ENCODE measurements at regions not wholly inside any gene's neighbourhood (a gene's known extent, or its start where the extent isn't known, plus 50 kb on each side); places are given as distances from the start of the nearest gene placed in this dataset.
"Not testable (repeated sequence)": the region's sequence is repeated elsewhere in the genome, so short reads cannot be mapped to it uniquely, and the experiment has no call there.

DNA sequence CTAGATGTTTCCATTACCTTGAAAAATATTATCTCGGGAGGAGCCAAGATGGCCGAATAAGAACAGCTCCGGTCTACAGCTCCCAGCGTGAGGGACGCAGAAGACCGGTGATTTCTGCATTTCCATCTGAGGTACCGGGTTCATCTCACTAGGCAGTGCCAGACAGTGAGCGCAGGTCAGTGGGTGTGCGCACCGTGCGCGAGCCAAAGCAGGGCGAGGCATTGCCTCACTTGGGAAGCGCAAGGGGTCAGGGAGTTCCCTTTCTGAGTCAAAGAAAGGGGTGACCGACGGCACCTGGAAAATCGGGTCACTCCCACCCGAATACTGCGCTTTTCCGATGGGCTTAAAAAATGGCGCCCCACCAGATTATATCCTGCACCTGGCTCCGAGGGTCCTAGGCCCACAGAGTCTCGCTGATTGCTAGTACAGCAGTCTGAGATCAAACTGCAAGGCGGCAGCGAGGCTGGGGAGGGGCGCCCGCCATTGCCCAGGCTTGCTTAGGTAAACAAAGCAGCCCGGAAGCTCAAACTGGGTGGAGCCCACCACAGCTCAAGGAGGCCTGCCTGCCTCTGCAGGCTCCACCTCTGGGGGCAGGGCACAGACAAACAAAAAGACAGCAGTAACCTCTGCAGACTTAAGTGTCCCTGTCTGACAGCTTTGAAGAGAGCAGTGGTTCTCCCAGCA, 367.8 kb downstream of the NR2F1-AS1 start:
- DNase-seq, result not testable (repeated sequence)

DNA sequence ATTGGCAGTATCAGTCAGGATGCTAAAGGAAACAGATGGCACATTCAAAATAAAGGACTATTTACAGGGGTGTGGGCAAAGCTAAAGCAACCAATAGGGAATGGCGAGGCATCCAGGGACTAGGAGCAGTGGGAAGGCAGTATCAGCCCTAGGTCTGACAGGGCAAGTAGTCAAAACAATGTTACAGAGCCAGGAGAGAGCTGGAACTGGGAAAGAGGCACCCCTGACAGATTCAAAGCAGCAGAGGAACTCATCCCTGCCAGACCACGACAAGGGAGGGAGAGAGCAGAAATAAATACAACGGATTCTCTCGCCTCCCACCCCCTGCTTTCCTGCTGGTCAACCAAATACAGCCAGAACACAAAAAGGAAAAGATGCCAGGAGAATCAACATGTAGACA, 371.5 kb downstream of the NR2F1-AS1 start:
- no peak for DNase-seq

DNA sequence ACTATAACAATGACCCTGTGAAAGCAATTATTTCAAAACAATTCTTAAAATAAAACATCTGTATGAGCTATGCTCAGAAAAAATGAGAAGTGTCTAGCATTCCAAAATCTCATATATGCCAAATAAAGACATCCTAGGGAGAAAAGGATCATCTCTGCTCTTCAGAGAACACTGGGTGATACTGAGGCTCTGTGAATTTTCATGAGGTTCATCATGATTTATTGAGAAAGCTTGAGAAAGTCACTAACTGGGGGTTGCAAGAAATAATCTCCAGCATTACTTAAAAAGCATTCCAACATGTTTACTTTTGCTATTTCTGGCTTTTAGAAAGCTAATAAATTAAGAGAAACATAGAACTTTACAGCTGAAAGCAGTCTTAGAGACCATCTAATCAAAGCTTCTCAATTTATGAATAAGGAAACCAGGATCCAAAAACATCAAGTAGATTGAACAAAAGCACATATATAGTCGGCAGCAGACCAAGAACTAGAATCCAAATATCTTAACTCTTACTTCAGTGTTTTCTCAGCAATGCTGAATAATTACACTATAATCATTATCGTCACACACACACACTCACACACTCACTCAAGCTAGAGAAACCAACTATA, 372.8 kb downstream of the NR2F1-AS1 start:
- DNase-seq, result no peak

DNA sequence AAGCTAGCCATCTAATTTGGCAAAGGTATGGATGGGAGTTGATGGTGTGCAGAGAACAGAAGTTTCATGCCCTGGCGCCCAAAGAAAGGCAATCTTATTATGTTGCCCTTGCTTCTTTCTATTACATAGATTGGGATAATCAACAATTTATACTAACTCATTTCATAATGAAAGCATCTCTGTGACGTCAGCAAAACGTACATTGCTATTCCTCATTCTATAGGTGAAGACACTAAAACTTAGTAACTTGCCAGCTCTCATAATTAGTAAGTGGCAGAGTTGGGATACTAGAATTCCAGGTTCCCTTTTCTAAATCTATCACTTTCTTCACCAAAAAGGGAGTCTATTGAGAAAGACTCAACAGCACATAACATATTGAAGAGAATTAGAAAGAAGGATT, 374.8 kb downstream of the NR2F1-AS1 start:
- no peak for DNase-seq

DNA sequence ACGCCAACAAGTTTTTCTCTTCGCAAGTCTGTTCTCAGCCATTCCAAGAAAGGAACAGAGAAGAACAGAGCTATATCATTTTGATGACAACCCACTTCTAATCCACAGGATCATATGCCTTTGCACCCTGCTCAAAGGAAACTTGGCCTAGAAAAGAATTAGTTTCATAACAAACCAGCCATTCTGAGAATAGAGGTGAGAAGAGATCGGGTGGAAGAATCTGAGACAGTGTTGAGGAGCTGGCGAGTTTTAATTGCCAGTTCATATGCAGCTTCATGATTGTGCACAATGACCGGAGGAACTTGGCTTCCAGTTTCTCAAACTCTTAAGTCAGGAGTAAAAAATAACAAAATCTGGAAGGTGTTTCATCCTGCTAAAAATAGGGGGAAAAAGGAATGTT, 380.0 kb downstream of the NR2F1-AS1 start:
- DNase-seq, result no peak

DNA sequence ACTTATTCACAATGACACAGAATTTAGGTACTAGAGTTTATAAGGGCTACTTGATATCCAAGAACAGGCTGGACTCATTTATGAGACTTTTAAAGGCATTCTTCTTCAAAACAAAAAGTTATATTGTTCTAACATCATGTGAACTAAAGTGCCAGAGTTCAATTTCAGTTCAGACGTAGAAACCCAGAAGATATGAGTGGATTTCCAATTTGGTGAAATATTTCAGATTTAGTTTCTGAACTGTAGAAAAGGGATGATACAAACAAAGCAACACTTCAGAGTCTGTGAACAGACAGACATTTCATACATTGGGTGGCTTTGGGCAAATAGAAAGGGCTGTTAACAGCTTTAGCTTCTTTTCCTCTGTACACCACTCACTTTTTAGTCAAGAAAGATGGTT, 384.0 kb downstream of the NR2F1-AS1 start:
- no peak for DNase-seq

DNA sequence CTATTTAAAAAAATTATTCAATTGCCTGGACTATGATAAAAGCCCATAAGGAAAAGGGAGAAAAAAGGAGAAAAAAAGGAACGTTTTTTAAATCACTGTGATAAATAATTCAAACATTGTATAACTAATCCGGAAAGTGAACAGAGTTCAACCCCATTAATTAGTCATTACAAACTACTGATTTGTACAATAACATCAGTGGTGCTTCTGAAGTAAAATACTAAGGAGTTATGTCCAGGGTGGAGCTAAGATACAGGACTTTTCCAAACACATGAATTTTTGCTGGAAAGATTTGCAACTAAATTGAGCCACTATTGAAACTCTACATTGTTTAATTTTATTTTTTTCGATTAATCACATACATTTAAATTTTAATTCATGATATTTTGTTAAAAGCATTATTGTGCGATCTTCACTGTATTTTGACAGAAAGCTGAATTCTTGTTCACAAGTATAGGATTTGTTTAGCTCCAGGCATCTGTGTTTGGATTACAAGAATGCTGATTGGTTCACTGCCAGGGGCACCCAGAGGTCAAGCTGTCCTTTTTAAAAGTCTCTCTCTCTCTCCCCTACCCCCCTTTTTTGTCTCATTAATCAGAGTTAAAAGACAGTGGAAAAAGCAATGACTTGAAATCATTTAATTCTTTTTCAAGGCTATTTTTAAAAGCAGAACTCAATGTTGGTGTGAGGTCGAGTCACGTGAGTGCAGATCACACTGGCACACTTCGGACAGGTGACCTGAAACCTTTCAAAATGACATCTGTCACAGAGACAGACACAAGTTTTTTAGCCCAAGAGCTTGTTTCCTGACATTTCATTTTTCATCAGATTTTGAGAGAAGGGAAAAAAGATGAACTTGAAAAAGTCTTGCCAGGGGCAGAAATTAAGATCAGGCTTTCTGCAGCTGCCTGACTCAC, 387.3 kb downstream of the NR2F1-AS1 start:
- no peak for DNase-seq

DNA sequence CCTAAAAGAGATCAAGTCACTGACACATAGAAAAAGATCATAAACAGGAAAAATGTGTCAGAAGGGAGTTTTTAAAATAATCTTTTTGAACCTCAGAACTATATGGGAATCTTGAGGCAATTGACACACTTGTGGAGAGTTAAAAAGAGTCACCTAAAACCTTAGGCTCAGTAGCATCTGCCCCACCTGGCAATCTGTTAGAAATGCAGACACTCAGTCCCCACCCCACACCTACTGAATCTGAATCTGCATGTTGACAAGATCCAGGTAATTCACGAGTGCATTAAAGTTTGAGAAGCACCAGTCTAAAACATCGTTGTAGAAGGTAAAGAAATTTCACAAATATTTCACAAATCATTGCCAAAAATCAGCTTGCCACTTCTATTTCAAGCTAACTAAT, 388.3 kb downstream of the NR2F1-AS1 start:
- DNase-seq, result no peak

DNA sequence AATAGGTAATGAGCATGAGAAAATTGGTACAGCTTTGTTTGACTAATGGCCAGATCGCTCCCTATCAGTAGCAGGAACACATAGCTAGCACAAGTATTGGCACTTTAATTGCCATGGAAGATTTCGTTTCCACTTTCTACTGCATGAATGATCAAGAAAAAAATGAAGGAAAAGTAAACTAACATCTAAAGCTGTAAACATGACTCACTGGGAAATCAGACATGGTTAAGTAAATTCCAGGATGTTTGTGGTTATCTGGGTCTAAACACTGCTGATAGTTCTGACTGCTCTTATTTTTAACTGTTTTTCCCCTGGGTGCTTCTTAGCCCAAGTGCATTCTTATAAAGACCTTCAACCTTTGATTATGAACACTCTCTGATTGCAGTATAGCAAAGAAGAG, 388.9 kb downstream of the NR2F1-AS1 start:
- no peak for DNase-seq

DNA sequence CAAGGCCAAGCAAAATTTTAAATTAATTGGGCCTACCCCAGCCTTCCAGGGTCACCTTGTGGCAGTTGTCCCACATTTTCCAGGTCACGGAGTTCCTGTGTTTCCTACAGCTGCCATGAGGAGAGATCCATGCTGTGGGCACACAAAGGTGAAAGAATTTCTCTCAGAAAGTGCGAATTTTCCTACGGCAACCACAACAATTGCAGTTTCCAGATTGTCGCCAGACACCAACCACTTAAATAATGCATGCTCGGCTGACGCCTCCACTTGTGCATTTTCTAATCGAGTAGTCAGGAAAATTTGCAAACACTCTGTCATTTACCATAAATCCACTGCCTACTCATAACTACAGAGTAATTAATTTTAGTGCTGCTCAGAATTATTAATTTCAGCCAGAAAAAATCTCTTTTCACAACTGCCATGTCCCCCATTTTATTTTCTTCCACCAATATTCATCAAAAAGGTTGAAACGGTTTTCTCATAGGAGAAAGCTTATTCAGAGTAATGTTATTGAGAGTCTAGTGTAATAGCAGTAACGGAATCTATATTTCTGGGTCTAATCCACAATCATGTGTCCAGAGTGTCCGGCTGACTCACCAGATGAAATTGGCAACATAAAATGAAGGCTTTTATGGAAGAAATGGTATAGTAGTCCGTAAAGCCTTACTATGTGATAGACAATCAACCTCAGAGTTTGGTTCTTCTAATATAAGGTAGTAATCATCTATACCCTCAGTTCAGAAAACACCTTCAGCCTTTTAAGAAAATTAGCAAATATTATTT, 389.8 kb downstream of the NR2F1-AS1 start:
- no peak for DNase-seq

DNA sequence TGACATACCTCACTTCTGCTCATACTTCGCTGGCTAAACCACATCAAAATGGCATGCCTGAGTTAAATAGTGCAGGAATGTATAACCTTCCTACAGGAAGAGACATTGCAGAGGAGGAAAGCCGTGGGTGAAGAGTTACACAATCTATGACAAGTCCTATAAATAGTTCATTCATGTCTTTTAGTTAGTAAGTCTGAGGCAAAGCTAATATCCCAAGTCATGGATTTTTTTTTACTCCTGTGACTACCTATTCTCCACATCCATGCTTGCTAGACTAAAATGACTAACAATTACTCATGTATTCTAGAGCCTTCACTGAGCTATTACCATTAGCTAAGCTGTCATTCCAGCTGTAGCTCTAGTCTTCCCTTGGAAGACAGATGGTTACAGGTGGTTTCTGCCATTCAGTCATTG, 391.3 kb downstream of the NR2F1-AS1 start:
- DNase-seq, result no peak

DNA sequence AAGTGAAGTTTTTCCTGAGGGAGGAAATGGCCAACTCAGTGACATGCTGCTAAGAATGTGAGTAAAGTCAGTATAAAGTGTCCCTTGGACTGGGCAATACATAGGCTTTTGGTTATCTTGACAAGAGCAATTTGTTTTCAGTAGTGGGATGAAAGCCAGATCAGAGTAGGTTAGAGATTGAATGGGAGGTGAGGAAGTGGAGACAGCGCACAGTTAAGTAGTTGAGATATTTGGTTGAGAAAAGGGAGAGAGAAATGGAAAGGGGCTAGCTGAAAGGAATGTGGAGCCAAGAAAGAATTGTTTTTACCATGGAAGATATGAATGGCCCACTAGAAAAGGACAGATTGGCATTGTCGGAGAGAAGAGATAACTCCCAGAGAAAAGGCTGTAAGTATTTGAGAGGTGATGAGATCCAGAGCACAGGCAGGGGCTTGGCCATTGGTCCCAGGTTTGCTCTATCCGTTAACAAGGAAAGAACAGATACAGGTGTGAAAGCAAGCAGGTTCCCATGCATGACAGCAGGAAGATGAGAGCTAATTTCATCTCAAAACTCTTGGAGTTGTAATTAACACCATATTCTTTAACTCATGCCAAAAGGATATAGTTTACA, 392.0 kb downstream of the NR2F1-AS1 start:
- no peak for DNase-seq

DNA sequence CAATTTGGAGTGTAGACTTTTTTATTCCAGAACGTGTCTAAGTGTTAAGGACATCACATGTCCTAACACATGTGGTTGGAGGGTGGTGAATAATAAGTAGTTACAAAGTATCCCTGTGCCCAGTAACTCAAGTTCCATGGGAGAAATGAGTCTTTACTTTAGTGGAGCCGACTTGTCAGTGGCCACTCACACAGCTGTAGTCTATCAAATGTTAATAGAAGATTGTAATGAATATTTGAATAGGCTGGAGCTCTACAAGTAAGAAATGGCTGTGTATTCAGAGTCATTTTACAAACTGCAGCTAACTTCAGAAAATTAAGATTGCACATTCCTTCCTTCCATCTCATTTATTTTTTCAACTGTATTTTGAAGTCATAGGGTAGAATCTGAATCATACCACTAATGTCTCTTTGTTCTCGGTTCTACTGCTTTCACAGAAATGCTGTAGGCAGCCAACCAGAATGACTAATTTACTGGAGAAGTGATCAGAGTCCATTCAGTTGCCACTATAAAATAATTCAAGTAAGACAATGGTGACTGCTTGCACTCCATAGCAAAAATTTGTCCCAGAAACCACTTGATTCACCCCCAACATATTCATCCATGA, 394.8 kb downstream of the NR2F1-AS1 start:
- no peak for DNase-seq

DNA sequence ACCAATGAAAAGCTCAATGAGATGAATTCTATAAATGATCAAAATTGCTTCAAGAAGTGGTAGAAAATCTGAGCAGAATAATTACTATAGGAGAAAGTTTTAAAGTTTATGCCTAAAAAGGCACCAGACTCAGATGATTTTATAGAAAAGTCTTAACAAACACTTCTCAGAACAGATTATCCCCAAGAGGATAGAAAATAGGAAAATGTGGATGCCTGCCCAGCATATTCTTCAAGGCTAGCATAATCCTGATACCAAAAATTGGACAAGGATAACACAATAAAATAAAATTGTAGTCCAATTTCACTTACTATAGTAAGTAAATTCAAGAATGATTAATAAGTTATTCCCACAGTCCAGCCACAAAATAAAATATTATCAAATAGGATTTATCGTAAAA, 397.0 kb downstream of the NR2F1-AS1 start:
- no peak for DNase-seq

DNA sequence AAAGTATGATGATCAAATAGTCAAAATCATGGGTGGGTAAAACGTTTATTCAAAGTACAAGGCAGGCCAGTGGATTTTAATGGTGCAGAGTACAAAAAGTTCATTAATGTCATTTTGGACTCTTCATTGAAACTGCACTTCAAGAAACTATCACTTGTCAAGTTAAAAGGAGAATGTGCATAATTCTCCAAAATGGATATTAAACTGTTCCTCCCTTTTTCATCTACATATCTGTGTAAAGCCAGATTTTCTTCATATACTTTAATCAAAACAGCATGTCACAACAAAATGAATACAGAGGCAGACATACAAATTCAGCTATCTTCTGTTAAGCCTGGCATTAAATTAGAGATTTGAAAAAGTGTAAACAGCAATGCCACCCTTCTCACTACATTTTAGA, 401.6 kb downstream of the NR2F1-AS1 start:
- no peak for DNase-seq

DNA sequence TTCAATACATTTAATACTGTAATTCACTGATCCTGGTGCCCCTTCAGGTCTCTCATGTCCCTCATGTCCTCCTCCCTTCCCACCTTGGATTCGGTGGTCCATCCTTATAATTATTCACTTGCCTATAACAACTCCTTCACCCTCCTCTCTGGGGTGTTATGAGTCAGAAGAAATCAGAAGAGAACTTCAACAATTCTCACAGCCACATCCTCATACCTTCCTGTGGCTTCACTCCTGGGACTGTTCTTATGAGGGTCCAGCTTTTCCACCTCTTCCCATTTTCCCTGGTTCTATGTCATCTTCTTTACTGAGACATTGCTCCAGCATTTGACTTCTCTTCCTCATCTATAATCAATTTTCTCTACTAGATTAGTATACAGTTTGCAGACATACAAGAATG, 406.1 kb downstream of the NR2F1-AS1 start:
- no peak for DNase-seq

DNA sequence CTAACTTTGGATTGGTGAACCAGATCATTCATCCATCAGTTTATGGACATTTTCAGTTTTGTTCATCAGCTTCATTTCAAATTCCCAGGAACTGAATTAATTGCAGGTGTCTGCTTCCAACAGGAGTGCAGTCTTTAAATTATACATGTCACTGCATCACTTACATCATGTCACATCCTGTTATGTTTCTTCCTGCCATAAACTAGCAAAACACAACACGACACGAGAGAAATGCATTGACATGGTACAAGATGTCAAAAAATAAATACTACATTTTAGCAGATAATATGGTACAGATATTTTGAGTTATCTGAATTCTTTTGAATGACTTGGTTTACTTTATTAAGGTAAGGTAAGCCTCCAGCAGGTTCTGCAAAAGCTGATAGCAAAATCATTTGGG, 415.5 kb downstream of the NR2F1-AS1 start:
- DNase-seq, result no peak

DNA sequence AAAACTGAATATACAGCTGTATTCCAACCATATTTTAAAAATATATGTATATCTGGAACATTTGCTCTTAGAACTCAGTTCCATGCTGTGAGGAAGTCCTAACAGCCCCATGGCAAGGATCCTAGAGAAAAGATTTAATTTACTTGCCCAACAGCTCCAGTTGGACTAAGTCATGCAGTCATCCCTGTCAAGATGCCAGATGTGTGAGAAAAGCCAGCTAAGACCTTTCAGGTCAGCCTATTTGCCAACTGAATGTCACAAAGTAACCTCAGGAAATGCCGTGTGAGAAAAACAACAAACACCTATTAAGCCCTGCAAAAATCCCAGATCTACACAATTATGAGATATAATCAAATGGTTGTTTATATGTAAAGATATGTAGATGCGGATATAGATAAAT, 416.3 kb downstream of the NR2F1-AS1 start:
- no peak for DNase-seq

DNA sequence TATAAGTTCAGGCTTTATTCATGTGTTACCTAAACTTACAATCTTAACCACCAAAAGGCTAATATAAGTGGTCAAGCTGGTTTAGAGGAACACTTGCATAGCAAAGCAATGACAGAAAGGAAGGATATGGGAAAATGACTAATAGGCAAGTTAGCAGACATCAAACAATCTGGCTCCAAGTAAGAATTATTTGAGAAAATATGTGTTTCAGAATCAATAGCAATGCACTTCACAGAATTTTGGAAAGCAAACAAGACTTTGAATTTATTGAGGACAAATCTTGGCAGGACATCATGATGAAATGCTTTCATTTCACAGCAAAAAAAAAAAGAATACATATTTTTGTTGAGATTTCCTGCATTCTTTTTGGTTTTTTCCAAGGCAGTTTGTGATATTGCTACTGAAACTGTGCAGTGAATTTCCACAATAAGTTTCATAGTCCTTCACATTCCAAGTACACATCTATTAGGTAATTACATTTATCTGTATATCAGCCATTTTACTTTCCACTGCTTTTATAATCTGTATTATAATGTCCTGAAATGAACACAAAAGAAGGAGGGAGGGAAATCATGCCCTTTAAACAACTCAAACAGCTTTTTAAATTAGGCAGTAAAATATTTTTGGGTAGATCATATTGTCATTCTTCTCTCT, 417.9 kb downstream of the NR2F1-AS1 start:
- no peak for DNase-seq

DNA sequence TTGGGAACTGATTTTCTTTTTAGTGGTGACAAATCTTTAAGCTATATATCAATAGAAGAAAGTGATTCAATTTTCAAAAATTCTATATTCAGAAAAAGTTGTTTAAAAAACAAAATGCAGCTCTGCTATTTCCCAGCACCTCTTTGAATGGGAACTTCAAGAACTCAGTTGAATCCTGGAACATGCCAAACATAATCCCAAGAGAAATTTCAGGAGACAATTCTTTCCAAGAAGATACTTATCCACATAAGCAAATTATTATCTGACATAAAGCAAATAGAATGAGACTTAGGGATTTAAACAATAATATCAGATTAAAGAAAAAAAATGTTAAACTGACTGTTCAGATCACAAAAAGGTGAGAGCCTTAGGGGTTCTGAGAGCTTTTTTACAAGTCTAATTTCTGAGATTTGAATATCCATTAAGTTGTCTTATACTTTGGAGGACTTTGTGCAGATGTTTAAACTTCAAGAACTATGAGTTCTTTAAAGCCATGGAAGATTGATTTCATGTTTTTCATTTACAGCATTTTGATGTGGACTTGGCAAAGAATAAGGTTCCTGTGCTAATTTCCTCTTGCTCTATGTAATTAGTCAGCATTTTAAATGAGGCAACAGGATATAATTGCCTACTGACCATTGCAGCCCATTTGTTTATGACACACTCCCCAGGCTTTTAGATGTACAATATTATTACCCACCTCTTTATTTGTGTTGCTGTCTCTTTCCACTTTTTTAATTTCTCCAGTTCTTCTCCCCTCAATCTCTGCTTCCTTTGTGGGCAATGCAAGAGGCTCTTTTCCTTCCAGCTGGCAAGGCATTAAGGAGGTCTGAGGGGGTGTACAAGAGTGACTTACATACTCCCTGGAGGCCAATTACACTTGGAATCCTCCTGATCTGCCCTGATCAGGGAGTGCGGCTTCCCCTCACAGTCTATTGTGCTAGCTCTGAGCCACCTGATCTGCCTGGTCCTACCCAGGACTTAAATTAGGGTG, 419.1 kb downstream of the NR2F1-AS1 start:
- DNase-seq, result peak in 1 of 2 experiments; percentile 3
